Astrocyte (in vitro differentiated cells and primary cell): ENCODE measurements at regions not wholly inside any gene's neighbourhood (a gene's known extent, or its start where the extent isn't known, plus 50 kb on each side); places are given as distances from the start of the nearest gene placed in this dataset.
"Not testable (repeated sequence)": the region's sequence is repeated elsewhere in the genome, so short reads cannot be mapped to it uniquely, and the experiment has no call there.

Experiments used
- DNase-seq: peaks from one replicate; pipeline ENCODE4 v3.0.0-alpha.2; 2010; ENCODE audit warnings: low read depth
- FAIRE-seq: peaks from 2 replicates; lab custom pipeline; 2011; peaks lifted over from hg19 to GRCh38; lab: Jason Lieb, UNC
- H2AFZ ChIP-seq: 2 replicates; pipeline ENCODE4 v1.6.0; 2012; ENCODE audit warnings: low read depth, low read length, inconsistent platforms
- H3K27ac ChIP-seq: 2 replicates; pipeline ENCODE4 v1.5.1; 2011; ENCODE audit warnings: low read depth, low read length, inconsistent platforms
- H3K27me3 ChIP-seq: 2 replicates; pipeline ENCODE4 v1.6.0; 2011; ENCODE audit warnings: low read length, inconsistent platforms; ENCODE audit not compliant: insufficient read depth
- H3K36me3 ChIP-seq: 2 replicates; pipeline ENCODE4 v1.5.1; 2011; ENCODE audit warnings: low read length, inconsistent platforms; ENCODE audit not compliant: insufficient read depth
- H3K4me1 ChIP-seq: 2 replicates; pipeline ENCODE4 v1.5.1; 2011; ENCODE audit warnings: low read length, inconsistent platforms; ENCODE audit not compliant: insufficient read depth
- H3K4me2 ChIP-seq: 2 replicates; pipeline ENCODE4 v1.6.0; 2012; ENCODE audit warnings: low read length, inconsistent platforms
- H3K4me3 ChIP-seq: 2 replicates; pipeline ENCODE4 v1.5.1; 2011; ENCODE audit warnings: low read depth, mild to moderate bottlenecking, low read length, inconsistent platforms; ENCODE audit not compliant: insufficient read depth
- H3K79me2 ChIP-seq: 2 replicates; pipeline ENCODE4 v1.6.0; 2012; ENCODE audit warnings: mild to moderate bottlenecking, low read length, inconsistent platforms; ENCODE audit not compliant: insufficient read depth
- H3K9ac ChIP-seq: 2 replicates; pipeline ENCODE4 v1.6.0; 2012; ENCODE audit warnings: mild to moderate bottlenecking, low read length, inconsistent platforms
- H3K9me3 ChIP-seq: 2 replicates; pipeline ENCODE4 v1.5.1; 2012; ENCODE audit warnings: low read depth, mild to moderate bottlenecking, low read length, inconsistent platforms; ENCODE audit not compliant: insufficient read depth
- H4K20me1 ChIP-seq: 2 replicates; pipeline ENCODE4 v1.6.0; 2012; ENCODE audit warnings: low read length, inconsistent platforms; ENCODE audit not compliant: insufficient read depth
- H3K27ac Mint-ChIP-seq: one replicate; pipeline ENCODE4 v1.8.0; 2021; ENCODE audit warnings: mild to moderate bottlenecking, mixed read lengths; ENCODE audit not compliant: unreplicated experiment
- H3K27me3 Mint-ChIP-seq: one replicate; pipeline ENCODE4 v1.8.0; 2021; ENCODE audit warnings: low read depth, mixed read lengths; ENCODE audit not compliant: unreplicated experiment
- H3K36me3 Mint-ChIP-seq: one replicate; pipeline ENCODE4 v1.8.0; 2021; ENCODE audit warnings: low read depth, mixed read lengths; ENCODE audit not compliant: unreplicated experiment
- H3K4me1 Mint-ChIP-seq: one replicate; pipeline ENCODE4 v1.8.0; 2021; ENCODE audit warnings: low read depth, mixed read lengths; ENCODE audit not compliant: unreplicated experiment
- H3K4me3 Mint-ChIP-seq: one replicate; pipeline ENCODE4 v1.8.0; 2021; ENCODE audit warnings: mild to moderate bottlenecking, moderate library complexity, mixed read lengths; ENCODE audit not compliant: unreplicated experiment
- H3K9me3 Mint-ChIP-seq: one replicate; pipeline ENCODE4 v1.8.0; 2021; ENCODE audit warnings: mild to moderate bottlenecking, mixed read lengths; ENCODE audit not compliant: unreplicated experiment
- CTCF ChIP-seq: IDR thresholded peaks from 2 replicates; pipeline ENCODE4 v1.5.1; 2011; ENCODE audit warnings: low read depth, mild to moderate bottlenecking, inconsistent platforms, low read length, moderate library complexity; ENCODE audit not compliant: insufficient read depth
- EZH2 ChIP-seq: IDR thresholded peaks from 2 replicates; pipeline ENCODE4 v1.6.1; 2012; ENCODE audit warnings: mild to moderate bottlenecking, low read length, inconsistent platforms; ENCODE audit not compliant: insufficient read depth

GRCh38 chr4:158980711-158981110 is 122.2 kb upstream of the RAPGEF2 start:
- H3K4me3 ChIP-seq, H3K36me3 ChIP-seq, H3K27me3 Mint-ChIP-seq, H3K27ac Mint-ChIP-seq, H4K20me1 ChIP-seq, H3K27me3 ChIP-seq, H3K4me2 ChIP-seq, H3K27ac ChIP-seq, H3K9ac ChIP-seq, DNase-seq, H3K36me3 Mint-ChIP-seq, H3K4me1 ChIP-seq, FAIRE-seq, H3K4me1 Mint-ChIP-seq, H3K79me2 ChIP-seq, H2AFZ ChIP-seq, H3K4me3 Mint-ChIP-seq, H3K9me3 ChIP-seq: not testable (repeated sequence)
- H3K9me3 Mint-ChIP-seq: peaks cover 14% of the 10 kb centered on the region

- Histone ChIP-seq H3K27me3 (no peaks in the 10 kb centered on the region), H3K9me3 (no peaks in the 10 kb centered on the region), H3K4me1 (peaks cover 3% of the 10 kb centered on the region), H2AFZ (no peak overlapping the region), H3K79me2 (no peaks in the 10 kb centered on the region), H3K9ac (no peak overlapping the region), H3K27ac (no peak overlapping the region), H3K4me3 (no peak overlapping the region), H4K20me1 (no peaks in the 10 kb centered on the region), H3K36me3 (no peaks in the 10 kb centered on the region), H3K4me2 (no peak overlapping the region)
- TF ChIP-seq CTCF: no peak
- TF ChIP-seq EZH2: no peak
- peaks cover 5% of the 10 kb centered on the region for H3K9me3 Mint-ChIP-seq
- FAIRE-seq (no peak), DNase-seq (no peak)
- H3K4me3 Mint-ChIP-seq: no peak overlapping the region
- peaks cover 6% of the 10 kb centered on the region for H3K4me1 Mint-ChIP-seq
- H3K27ac Mint-ChIP-seq: no peak overlapping the region
- peaks cover 2% of the 10 kb centered on the region for H3K27me3 Mint-ChIP-seq
- H3K36me3 Mint-ChIP-seq: no peaks in the 10 kb centered on the region
Measured at GRCh38 chr4:158991534-158992155, 111.2 kb upstream of the RAPGEF2 start.

GRCh38 chr4:158993891-158994290 is 109.0 kb upstream of the RAPGEF2 start:
- H3K27me3 ChIP-seq: no peaks in the 10 kb centered on the region
- no peak overlapping the region for H2AFZ ChIP-seq
- H3K27ac ChIP-seq: no peak overlapping the region
- TF ChIP-seq EZH2: no peak
- TF ChIP-seq CTCF: no peak
- FAIRE-seq (no peak), DNase-seq (no peak)
- H3K4me1 Mint-ChIP-seq: peaks cover 10% of the 10 kb centered on the region
- H3K9me3 ChIP-seq: no peaks in the 10 kb centered on the region
- no peak overlapping the region for H3K9ac ChIP-seq
- H3K27ac Mint-ChIP-seq: no peak overlapping the region
- H3K36me3 ChIP-seq: no peaks in the 10 kb centered on the region
- H3K4me3 Mint-ChIP-seq: no peak overlapping the region
- H3K4me1 ChIP-seq: peaks cover 6% of the 10 kb centered on the region
- H3K4me2 ChIP-seq: no peak overlapping the region
- H4K20me1 ChIP-seq: no peaks in the 10 kb centered on the region
- no peaks in the 10 kb centered on the region for H3K79me2 ChIP-seq
- H3K4me3 ChIP-seq: no peak overlapping the region
- peaks cover 2% of the 10 kb centered on the region for H3K9me3 Mint-ChIP-seq
- no peaks in the 10 kb centered on the region for H3K36me3 Mint-ChIP-seq
- peaks cover 2% of the 10 kb centered on the region for H3K27me3 Mint-ChIP-seq
